H1 (cell line): ENCODE measurements at regions not wholly inside any gene's neighbourhood (a gene's known extent, or its start where the extent isn't known, plus 50 kb on each side); places are given as distances from the start of the nearest gene placed in this dataset.

Experiments used
- CTCF ChIP-seq, 3 experiments: IDR thresholded peaks; 1 replicate in 2 of 3; 2 replicates in 1 of 3; pipeline versions ENCODE4 v1.5.1 to v1.6.1; 2011; ENCODE audit warnings: low read length in 3 of 3, mild to moderate bottlenecking in 3 of 3, inconsistent platforms in 2 of 3, low read depth in 1 of 3, moderate library complexity in 1 of 3; ENCODE audit not compliant: insufficient read depth in 1 of 3; ENCODE audit errors: control extremely low read depth in 1 of 3
- TBP ChIP-seq: IDR thresholded peaks from 2 replicates; pipeline ENCODE4 v1.6.1; 2011; ENCODE audit warnings: low read depth, low read length, improper control_type of control experiment
- TF ChIP-seq, protein P1 (sequence below): fragments of 300-600 bp; sonication (generic); IDR thresholded peaks from 2 replicates; pipeline ENCODE4 v1.7.1; 2012; ENCODE audit warnings: low read length, moderate library complexity, mild to moderate bottlenecking, inconsistent platforms; ENCODE audit not compliant: insufficient replicate concordance

DNA sequence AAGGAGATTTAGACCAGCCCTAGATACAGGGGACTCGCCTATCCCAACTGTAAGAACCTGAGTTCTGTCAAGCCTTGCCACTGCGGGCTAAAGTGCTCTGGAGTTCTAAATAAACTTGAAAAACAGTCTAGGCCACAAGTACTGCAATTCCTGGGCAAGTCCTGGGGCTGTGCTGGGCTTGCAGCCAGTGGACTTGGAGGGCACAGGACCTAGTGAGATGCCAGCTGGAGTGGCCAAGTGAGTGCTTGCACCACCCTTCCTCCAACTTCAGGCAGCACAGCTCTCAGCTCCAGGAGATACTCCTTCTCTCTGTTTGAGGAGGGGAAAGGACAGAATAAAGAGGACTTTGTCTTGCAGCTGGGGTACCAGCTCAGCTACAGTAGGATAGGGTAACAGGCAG lies 307.6 kb upstream of the FBXO33 start (continued):
- TF ChIP-seq, protein P1, sequence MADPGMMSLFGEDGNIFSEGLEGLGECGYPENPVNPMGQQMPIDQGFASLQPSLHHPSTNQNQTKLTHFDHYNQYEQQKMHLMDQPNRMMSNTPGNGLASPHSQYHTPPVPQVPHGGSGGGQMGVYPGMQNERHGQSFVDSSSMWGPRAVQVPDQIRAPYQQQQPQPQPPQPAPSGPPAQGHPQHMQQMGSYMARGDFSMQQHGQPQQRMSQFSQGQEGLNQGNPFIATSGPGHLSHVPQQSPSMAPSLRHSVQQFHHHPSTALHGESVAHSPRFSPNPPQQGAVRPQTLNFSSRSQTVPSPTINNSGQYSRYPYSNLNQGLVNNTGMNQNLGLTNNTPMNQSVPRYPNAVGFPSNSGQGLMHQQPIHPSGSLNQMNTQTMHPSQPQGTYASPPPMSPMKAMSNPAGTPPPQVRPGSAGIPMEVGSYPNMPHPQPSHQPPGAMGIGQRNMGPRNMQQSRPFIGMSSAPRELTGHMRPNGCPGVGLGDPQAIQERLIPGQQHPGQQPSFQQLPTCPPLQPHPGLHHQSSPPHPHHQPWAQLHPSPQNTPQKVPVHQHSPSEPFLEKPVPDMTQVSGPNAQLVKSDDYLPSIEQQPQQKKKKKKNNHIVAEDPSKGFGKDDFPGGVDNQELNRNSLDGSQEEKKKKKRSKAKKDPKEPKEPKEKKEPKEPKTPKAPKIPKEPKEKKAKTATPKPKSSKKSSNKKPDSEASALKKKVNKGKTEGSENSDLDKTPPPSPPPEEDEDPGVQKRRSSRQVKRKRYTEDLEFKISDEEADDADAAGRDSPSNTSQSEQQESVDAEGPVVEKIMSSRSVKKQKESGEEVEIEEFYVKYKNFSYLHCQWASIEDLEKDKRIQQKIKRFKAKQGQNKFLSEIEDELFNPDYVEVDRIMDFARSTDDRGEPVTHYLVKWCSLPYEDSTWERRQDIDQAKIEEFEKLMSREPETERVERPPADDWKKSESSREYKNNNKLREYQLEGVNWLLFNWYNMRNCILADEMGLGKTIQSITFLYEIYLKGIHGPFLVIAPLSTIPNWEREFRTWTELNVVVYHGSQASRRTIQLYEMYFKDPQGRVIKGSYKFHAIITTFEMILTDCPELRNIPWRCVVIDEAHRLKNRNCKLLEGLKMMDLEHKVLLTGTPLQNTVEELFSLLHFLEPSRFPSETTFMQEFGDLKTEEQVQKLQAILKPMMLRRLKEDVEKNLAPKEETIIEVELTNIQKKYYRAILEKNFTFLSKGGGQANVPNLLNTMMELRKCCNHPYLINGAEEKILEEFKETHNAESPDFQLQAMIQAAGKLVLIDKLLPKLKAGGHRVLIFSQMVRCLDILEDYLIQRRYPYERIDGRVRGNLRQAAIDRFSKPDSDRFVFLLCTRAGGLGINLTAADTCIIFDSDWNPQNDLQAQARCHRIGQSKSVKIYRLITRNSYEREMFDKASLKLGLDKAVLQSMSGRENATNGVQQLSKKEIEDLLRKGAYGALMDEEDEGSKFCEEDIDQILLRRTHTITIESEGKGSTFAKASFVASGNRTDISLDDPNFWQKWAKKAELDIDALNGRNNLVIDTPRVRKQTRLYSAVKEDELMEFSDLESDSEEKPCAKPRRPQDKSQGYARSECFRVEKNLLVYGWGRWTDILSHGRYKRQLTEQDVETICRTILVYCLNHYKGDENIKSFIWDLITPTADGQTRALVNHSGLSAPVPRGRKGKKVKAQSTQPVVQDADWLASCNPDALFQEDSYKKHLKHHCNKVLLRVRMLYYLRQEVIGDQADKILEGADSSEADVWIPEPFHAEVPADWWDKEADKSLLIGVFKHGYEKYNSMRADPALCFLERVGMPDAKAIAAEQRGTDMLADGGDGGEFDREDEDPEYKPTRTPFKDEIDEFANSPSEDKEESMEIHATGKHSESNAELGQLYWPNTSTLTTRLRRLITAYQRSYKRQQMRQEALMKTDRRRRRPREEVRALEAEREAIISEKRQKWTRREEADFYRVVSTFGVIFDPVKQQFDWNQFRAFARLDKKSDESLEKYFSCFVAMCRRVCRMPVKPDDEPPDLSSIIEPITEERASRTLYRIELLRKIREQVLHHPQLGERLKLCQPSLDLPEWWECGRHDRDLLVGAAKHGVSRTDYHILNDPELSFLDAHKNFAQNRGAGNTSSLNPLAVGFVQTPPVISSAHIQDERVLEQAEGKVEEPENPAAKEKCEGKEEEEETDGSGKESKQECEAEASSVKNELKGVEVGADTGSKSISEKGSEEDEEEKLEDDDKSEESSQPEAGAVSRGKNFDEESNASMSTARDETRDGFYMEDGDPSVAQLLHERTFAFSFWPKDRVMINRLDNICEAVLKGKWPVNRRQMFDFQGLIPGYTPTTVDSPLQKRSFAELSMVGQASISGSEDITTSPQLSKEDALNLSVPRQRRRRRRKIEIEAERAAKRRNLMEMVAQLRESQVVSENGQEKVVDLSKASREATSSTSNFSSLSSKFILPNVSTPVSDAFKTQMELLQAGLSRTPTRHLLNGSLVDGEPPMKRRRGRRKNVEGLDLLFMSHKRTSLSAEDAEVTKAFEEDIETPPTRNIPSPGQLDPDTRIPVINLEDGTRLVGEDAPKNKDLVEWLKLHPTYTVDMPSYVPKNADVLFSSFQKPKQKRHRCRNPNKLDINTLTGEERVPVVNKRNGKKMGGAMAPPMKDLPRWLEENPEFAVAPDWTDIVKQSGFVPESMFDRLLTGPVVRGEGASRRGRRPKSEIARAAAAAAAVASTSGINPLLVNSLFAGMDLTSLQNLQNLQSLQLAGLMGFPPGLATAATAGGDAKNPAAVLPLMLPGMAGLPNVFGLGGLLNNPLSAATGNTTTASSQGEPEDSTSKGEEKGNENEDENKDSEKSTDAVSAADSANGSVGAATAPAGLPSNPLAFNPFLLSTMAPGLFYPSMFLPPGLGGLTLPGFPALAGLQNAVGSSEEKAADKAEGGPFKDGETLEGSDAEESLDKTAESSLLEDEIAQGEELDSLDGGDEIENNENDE = no peak
- TF ChIP-seq TBP (no peak), CTCF (IDR thresholded peaks at IDR 0.05; ENCODE audit: control extremely low read depth in 1 of 3, insufficient read depth in 1 of 3, low read depth in 1 of 3, low read length in 3 of 3) (no peak)
